NCI-H1105 (cell line): ENCODE measurements at regions not wholly inside any gene's neighbourhood (a gene's known extent, or its start where the extent isn't known, plus 50 kb on each side); places are given as distances from the start of the nearest gene placed in this dataset.
A peak's percentile ranks its signal among the peaks of the same experiment; 100 is the strongest.

ENCODE experiments used
- DNase-seq: peaks from one replicate; lab custom pipeline; 2025; lab: John Stamatoyannopoulos, UW

DNA sequence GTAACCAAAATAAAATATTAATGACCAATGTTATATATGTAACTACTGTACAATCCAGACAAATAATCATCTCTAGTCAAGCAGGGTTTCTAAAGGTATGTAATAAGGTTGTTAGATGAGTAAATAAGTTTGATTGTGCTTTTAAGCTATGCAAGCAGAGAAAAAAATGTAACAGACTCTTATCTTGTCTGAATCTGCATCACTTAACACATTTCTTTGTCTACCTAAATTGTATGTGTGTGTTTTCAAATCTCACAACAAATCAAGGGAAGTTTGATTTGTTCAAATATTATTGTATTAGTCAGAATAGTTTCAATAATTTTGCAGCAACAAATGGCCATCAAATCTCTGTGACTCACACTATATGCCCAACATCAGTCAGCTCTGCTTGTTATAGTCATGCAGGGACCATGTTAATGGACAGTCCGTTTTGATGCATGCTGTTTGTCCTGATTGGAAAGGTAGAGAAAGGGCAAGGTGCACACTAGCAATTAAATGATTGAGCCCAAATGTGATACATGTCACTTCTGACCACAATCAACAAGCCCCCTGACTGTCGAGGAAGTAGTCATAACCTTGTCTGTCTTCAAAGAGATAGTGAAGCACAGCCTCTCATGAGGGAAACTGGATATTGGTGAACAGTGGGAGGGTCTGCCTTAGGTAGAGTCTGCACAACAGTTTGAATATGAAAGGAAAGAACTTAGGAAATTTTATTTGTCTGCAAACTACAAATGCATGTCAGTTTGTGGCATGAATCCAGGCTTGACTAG lies 349.4 kb upstream of the SATB1 start:
- no peak for DNase-seq

DNA sequence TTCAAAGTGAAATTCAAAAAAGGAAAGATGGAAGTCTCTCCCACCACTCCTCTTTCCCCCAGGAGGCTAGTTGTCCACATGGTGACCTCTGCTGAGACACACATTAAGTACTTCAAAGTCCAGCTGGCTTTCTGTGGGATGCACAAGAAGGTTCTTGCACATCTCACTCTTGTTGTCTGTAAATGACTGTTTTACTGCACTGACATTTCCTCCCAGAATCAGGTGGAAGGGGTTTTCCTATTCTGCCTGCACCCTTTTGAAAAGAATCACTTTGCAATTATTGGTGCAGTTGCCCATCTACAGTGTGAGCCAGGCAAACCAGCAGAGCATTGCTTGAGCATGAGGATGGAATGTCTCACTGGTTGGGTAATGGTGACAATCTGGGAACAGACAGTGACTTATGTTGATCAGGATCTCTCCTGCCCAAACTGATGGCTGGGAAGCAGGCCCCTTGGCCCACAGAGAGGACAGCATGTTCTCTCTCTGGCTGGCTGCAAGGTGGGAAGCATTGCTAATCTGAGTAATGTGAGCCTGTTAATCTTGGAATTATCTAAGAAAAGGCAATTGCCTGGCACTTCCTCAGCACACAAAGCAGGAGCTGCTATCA lies 347.7 kb upstream of the SATB1 start:
- no peak for DNase-seq

DNA sequence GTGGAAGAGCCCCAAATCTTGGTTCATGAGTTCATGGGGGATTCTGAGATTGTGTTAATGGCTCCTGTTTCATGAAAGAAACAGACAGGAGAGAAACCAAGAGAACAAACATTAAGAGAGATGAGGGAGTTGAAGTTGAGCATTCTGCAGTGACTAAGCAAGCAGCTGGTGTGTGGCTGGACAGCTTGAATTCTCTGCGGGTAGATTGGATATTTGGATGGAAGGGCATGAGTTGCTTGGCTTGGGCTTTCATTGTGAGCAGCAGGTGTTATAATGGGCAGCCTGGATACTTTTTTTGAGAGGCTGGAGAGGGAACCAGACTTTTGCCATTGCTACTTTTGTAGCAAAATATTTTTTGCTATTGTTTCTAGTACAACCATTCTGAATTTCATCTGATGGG lies 346.8 kb upstream of the SATB1 start:
- no peak for DNase-seq

DNA sequence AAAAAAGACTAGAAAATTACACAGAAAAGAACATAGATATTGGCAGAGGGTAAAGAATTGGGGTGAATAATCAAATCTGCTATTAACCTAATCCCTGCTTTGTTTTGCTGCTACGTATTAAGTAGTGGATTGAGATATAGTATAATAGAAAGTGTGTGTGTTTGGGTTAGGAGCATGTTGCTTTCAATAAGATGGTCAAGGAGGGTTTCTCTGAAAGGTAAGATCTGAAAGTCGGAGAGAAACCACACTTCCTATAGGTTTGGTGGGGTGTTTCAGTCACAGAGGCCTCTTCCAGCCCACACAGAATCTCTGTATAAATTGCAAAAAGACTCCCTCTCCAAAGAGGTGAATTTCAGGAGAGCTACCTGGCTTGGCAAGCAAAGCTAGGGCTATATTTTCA lies 345.7 kb upstream of the SATB1 start:
- DNase-seq = no peak

DNA sequence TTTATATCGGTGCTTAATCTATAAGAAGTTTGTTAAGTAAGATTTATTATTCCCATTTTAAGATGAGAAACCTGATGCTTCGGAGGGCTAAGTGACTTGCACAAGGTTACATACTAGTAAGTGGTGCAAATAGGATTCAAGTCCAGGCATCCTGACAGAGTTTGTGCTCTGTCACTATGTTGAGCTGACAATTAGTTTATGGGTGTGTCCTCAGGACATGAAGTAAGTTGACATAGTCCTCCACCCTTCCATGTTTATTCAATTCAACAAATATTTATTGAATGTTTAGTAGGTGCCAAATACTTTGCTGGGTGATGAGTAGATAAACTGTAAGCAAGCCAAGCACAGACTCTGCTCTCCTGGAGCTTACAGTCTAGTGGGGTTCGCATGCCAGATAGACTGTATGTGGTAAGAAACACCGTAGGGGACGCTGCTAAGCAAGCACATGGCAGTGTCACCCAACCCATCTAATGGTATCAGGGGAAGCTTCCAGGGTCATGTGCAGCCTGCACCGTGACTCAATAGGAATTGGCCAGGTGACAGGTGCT lies 342.7 kb upstream of the SATB1 start:
- DNase-seq = no peak

DNA sequence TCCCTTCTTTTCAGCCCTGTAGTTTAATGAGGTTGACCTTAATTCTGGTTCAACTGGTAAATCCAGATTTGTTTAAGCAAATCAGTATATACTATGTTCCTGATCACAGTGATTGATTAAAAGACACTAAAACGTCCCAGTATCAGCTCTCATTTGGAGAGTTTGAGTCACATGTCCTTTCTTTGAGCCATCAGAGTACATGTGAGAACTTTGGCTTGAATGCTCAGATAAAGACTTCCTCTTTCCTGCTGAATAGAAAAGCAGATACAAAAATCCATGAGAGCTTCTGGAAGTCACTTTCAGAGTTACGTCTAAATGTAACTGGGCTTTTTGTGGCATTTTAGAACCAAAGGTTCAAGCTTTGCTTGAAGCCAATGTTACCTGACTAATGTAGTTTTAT lies 341.8 kb upstream of the SATB1 start:
- no peak for DNase-seq

DNA sequence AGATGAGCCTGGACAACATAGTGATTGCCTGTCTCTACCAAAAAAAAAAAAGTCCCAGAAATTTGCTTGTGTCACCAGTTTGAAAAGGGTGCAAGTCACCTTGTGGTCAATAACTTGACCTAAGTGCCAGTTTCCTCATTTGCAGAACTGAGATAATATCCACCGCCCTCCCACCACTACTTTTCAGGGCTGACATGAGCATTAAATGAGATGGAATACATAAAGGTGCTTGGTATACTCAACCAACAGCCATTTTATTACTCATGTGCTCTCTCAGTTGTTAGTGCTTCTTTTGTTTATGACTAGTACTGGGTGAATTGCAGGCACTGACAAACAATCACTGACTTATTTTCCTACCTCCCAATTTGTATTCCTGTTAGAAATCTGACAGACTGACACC lies 340.5 kb upstream of the SATB1 start:
- DNase-seq = no peak

DNA sequence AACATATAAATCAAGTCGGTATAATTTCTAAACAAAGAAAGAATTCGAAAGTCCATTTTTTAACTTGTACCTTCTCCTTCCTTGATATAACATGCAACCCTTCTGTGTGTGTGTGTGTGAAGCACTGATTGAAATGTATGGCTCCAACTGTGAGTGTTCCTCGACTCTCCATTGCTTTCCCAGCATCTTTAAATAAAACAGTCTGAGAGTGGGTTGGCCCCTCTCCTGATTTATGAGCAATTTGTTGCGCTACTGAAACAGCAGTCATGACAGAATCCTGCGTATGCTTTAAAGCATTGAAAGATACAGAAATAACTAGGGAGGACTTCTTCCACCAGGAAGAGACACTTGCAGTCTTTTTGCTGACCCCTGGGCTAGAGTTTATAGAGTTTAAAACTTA lies 340.0 kb upstream of the SATB1 start:
- DNase-seq = no peak

DNA sequence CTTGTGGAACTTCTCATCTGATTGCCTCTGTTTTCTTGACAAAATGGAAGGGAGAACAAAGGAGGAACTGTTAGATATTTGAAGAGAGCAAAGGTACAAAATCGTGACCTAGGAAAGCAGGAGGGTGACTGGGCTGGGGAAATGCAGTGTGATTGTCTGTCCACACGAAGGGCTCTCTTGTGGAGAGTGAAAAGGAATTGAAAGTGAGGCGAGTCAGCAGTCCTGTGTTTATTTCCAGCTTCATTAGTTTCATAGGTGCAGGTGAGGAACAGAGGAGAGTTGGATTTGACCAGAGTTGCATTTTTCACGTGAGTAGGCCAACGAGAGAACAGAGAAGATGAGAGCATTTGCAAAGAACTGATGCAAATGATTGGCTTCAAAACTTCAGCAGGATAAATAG lies 336.4 kb upstream of the SATB1 start:
- no peak for DNase-seq

DNA sequence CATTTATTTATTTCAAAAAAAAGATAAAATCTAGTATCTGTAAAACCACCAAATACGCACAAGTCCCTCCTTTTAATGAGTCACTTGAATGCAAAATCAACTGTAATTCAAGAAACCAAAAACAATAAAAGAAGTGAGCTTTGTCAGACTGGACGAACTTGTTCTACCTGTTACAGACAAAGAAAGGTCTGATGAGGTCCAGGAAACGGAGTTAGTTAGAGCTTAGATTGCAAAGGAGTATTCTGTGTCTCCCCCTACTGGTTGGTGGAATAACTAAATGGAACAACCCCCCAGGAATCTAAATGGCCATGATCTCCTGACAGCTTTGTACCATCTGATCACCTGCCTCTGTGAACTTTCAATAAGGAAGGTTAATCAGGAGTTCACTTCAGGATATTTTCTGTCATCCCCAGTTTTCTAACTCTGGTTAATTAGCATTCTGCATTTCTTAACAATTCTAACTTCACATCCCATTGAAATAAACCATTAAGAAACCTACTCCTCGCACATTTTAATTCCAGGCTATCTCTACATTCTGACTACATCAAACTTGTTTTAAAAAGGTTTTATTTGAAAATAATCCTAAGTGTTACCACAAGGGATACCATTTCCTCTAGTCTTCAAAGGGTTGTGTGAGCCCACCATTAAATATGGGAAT lies 333.0 kb upstream of the SATB1 start:
- peak; percentile 74 for DNase-seq

DNA sequence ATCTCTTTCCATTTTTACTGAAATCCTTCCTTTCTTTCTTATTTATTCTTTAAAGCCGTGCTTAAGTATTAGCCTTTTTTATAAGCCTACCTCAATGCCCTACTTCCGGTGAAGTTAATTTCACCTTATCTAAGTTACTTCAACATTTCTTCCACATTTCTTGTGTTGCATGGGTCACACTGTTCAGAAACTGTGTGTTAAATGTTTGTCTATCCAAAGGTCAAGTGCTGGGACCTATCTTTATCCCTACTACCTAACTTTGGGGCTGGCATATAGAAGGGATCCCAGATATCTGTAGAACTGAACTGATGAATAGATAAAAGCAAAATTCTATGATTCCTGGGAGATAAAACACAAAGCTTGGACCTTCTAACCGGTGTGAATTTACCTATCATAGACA lies 332.3 kb upstream of the SATB1 start:
- DNase-seq = no peak

DNA sequence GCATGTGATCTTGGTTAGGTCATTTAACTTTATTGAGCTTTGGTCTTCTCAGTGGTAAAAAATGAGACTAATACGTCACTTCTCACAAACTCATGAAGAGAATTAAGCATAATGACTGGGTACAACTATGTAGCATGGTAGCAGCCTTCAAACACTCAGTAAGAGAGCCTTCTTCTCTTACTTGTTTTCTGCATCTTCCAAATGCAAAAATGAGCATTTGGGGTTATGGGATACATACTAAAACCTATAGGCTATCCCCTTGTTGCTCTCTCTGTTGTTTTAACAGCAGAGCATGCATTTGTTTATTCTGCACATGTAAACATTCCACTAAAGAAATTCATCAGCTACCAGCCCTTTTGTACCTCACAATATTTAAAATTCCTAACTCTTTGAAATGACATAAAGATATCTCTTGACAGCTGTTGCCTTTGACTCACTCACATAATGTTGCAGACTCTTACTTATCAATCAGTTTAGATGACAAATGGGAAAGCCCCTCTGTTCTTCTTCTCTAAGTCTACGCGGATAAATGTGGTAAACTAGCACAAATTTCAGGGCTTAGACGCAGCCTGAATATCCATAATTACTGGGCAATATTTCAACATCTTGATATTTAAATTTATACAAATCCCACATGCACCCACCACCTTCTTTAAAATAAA lies 327.3 kb upstream of the SATB1 start:
- no peak for DNase-seq

DNA sequence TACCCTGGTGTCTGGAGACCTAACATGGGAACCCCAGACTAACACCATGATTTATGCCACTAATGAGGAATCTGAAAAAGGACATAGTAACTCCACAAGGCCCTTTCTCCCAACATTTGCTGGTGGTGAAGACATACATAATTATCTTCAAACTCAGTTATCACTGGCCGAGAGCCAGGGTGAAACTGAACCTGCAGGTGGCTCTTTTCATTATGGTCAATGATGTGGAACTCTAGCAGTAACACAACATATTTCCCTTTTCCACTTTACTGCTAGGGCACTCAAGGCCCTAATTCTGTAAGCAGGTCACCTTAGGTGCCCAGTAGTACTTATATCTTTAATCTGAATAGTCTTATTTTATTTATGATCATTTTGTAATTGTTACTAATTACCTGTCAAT lies 326.4 kb upstream of the SATB1 start:
- DNase-seq = peak; percentile 74

DNA sequence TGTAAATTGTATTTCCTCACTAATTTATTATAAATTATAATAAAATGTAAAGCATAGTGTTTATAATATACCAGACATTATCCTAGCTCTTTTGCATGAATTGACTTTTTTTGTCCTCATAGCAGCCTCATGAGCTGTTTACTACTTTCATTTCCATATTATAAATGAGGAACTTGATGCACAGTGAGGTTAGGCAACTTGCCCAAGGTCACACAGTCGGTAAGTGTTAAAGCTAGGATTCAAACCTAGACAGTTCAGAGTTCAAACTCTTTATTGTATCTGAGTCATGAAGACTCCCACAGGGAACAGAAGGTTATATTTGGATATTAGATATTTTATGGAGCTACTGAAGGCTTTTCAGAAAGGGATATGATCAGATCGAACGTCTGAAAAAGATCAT lies 322.2 kb upstream of the SATB1 start:
- no peak for DNase-seq

DNA sequence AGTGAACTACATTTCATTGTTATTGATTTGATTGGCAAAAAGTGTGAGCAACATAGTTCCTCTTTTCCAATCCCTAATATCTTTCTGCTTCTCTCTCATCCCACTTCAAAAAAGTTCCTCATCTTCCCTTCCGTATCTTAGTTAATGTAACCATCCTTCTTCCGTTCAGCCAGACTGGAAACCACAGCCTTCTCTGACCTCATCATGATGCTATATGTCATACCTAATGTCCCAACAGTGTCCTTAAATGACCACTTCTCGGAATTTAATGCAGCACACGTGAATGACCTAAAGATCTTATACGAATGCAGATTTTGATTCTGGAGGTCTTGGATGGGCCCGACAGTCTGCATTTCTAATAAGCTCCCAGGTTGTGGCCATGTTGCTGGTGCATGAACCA lies 320.3 kb upstream of the SATB1 start:
- DNase-seq = no peak

DNA sequence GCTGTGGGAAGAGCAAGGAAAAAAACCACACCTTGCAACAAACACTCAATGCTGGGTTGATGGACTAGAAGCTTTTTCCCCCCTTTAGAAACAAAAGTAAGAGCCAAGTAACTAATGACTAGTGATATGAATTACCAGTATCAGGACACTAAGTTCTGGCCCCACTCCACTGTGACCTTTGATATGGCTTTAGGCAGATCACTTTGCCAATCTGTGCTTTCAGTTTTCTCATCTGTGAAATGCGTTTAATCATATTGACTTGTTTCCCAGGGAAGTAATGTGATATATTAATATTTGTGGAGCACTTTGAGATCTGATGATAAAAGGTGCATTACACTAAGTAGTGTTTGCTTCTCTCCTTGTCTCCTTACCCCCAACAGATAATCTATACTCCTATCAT lies 319.3 kb upstream of the SATB1 start:
- DNase-seq = no peak

DNA sequence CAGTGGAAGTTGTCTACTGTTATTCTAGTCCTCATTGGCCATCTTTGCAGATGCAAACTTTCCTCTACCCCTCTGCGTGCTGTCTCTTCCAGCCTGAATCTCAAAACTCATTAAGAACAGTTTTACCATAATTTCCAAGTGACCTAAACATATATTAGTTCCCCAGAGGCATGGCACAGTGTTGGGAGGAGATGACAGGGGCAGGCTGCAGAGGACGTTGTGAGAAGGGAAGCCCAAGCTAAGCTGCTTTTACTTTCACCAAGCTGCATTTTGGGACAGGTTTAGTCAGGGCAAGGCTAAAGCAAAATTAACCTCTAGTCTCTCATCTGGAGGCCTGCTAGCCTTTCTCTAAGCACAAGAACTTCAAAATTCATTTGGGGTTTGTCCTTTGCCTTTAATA lies 318.6 kb upstream of the SATB1 start:
- DNase-seq = no peak

DNA sequence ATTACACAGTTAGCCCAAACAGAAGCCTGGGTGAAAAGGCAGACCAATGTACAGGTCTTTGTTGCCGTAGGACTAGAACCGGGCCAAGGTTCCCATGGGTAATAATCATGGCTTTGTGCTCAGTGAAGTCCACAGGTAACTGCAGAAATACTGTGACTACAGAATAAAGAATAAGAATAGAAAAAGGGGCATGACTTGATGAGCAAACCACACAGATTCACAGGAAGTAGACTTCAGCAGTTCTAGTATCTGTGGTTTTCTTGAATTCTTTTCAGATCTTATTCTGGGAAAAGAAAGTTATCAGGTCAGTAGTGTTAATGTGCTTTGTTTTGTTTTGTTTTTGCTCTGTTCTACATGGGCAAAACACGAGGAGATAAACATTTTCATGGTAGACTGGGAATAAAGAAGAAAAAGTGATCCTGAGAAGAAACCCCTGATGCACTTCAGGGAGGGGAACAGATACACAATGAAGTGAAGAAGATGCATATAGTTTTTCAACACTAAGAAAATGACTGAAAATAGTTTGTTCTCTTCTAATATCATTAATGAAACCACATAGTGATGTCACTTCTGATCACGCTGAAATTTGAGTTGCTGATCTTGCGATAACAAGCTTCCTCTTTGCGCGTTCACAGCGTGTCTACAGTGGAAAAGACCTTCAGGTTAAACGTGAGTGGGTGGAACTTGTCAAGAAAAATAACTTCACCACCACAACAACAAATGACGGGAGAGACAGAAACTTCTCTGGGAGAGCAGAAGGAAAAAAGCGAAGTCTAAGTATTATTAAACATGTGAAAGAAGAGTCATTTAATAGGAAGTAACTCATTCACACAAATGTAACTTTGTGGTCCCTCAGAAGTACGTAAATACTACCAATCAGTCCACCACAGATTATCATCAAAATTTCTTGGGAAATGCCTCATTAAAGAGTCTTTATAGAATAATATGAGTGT lies 315.8 kb upstream of the SATB1 start:
- no peak for DNase-seq

DNA sequence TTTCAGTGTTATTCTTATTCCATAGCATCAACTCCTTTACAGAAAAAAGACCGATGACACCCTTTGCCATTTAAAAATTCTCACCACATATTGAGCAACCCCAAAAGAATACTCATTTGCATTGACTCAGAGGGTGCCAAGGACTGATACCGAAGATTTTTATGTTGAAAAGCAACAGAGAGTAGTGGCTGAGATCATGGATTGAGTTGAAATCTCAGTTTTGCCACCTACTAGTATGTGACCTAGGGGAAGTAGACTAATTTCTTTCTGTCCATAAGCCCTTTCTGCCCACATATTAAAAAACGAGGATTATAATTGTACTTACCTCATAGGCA lies 313.9 kb upstream of the SATB1 start:
- DNase-seq = no peak

DNA sequence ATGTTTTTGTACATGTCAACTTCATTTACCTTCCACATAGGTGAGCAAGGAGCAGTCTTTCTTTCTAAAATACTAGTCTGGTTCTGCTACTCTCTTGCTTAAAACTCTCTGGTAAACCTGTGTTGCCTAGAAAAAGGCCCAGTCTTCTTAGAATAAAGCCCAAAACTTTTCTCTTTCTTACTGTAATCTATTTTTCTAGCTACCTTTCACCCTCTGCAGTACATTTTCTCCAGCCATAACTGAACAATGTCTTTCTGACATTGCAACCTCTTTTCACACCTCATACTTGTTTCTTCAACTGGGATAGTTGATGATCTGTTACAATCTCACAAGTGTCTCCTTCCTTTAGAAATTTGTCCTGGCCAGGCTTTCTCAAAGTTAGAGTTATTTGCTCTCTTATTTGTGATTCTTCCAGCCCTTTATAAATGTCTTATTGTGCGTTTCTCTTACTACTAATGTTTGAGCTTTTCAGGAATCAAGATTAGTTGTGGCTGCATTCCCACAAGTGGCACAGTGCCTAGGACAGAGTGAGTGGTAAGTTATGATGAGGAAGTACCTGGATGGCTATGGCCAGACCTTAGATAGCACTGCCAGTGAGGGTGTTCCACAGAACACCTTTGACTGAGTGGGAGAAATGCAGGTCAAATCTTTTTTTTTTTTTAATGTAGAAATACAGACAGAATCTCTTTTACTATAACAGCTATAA lies 313.4 kb upstream of the SATB1 start:
- DNase-seq = no peak

DNA sequence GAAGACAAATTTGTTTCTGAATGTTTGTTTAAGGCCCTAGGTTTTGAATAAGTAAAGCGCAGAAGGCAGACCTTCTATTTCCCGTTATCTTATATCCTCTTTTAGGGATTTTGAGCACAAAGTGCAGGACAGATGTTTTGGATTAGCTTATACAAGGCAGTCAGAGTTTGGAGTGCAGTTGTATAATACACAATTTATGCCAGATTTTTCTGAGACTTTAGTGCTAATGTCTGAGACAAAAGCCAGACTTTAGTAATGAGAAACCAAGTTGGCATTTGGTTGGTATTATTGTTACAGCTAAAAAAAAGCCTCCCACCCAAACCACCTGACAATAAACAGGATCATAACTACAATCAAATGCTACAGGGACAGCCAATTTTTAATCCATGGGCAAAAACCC lies 309.9 kb upstream of the SATB1 start:
- no peak for DNase-seq
